ENCODE measurements at regions not wholly inside any gene's neighbourhood (a gene's known extent, or its start where the extent isn't known, plus 50 kb on each side); places are given as distances from the start of the nearest gene placed in this dataset.

- H3K27ac ChIP-seq, result no peak overlapping the region
- TF ChIP-seq ZFX (IDR thresholded peaks at IDR 0.05; ENCODE audit: borderline replicate concordance), result no peak
- TF ChIP-seq CTCF (IDR thresholded peaks at IDR 0.05), result no peak
Measured at GRCh38 chr5:3662344-3662743, 66.7 kb downstream of the IRX1 start.

- TF ChIP-seq CTCF (IDR thresholded peaks at IDR 0.05) (no peak), ZFX (IDR thresholded peaks at IDR 0.05; ENCODE audit: borderline replicate concordance) (no peak)
- H3K27ac ChIP-seq, result no peak overlapping the region
Measured at GRCh38 chr5:3671337-3671736, 75.7 kb downstream of the IRX1 start.

GRCh38 chr5:3678801-3679200 is 83.2 kb downstream of the IRX1 start:
- H3K27ac ChIP-seq, result no peak overlapping the region
- no peak for TF ChIP-seq CTCF (IDR thresholded peaks at IDR 0.05)
- no peak for TF ChIP-seq ZFX (IDR thresholded peaks at IDR 0.05; ENCODE audit: borderline replicate concordance)

- TF ChIP-seq CTCF (IDR thresholded peaks at IDR 0.05) (no peak), ZFX (IDR thresholded peaks at IDR 0.05; ENCODE audit: borderline replicate concordance) (no peak)
Measured at GRCh38 chr5:3680821-3681220, 85.2 kb downstream of the IRX1 start.

GRCh38 chr5:3684118-3684517 is 88.5 kb downstream of the IRX1 start:
- H3K27ac ChIP-seq, result no peak overlapping the region
- TF ChIP-seq ZFX (IDR thresholded peaks at IDR 0.05; ENCODE audit: borderline replicate concordance) (no peak), CTCF (IDR thresholded peaks at IDR 0.05) (no peak)

More at GRCh38 chr5:3680821-3681220, 85.2 kb downstream of the IRX1 start:
- no peak overlapping the region for H3K27ac ChIP-seq

GRCh38 chr5:3684771-3685354 is 89.2 kb downstream of the IRX1 start:
- H3K27ac ChIP-seq, result no peak overlapping the region
- no peak for TF ChIP-seq CTCF (IDR thresholded peaks at IDR 0.05)
- no peak for TF ChIP-seq ZFX (IDR thresholded peaks at IDR 0.05; ENCODE audit: borderline replicate concordance)

- no peak overlapping the region for H3K27ac ChIP-seq
- TF ChIP-seq CTCF (IDR thresholded peaks at IDR 0.05) (no peak), ZFX (IDR thresholded peaks at IDR 0.05; ENCODE audit: borderline replicate concordance) (no peak)
Measured at GRCh38 chr5:3694819-3695218, 99.2 kb downstream of the IRX1 start.

All from 22Rv1 (cell line).